ENCODE measurements at regions not wholly inside any gene's neighbourhood (a gene's known extent, or its start where the extent isn't known, plus 50 kb on each side); places are given as distances from the start of the nearest gene placed in this dataset.

DNA sequence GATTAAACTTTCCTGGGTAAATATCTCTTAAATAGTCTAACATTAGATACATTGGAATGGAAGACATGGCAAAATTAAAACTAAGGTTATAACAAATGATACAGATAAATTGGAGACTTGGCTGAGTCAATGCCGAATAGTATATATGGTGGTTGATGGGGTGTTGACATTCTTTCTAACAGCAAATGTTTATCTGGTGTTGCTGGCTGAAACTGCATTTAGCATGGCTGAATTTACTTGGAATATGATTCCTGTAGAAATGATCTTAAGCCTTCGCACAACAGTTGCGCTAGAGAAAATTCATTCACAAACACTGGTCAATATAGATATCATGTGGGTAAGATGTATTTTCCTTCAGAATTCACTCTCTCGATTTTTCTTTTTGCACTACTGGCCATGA lies 646.0 kb upstream of the CXADR start:
- TF ChIP-seq, protein P1, sequence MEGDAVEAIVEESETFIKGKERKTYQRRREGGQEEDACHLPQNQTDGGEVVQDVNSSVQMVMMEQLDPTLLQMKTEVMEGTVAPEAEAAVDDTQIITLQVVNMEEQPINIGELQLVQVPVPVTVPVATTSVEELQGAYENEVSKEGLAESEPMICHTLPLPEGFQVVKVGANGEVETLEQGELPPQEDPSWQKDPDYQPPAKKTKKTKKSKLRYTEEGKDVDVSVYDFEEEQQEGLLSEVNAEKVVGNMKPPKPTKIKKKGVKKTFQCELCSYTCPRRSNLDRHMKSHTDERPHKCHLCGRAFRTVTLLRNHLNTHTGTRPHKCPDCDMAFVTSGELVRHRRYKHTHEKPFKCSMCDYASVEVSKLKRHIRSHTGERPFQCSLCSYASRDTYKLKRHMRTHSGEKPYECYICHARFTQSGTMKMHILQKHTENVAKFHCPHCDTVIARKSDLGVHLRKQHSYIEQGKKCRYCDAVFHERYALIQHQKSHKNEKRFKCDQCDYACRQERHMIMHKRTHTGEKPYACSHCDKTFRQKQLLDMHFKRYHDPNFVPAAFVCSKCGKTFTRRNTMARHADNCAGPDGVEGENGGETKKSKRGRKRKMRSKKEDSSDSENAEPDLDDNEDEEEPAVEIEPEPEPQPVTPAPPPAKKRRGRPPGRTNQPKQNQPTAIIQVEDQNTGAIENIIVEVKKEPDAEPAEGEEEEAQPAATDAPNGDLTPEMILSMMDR (IDR thresholded peaks at IDR 0.05) = no peak
- TF ChIP-seq EP300 (IDR thresholded peaks at IDR 0.05) = no peak
- TF ChIP-seq POLR2AphosphoS5 (IDR thresholded peaks at IDR 0.05) = no peak

Data from suprapubic skin (tissue), 4 donors.